H1 (cell line): ENCODE measurements at regions not wholly inside any gene's neighbourhood (a gene's known extent, or its start where the extent isn't known, plus 50 kb on each side); places are given as distances from the start of the nearest gene placed in this dataset.

Source experiments
- CTCF ChIA-PET: fragments of 300-600 bp; sonication (Branson Sonifier 250); formaldehyde crosslinking; loops from one replicate; lab custom pipeline; 2021; ENCODE audit not compliant: partially characterized antibody; lab: Charles Lee
- POLR2A ChIA-PET: fragments of 300-600 bp; sonication (Branson Sonifier 250); formaldehyde crosslinking; loops from one replicate; lab custom pipeline; 2021; ENCODE audit warnings: inconsistent platforms; ENCODE audit not compliant: partially characterized antibody; lab: Charles Lee
- DNase-seq, 2 experiments: peaks; one replicate each; pipeline versions ENCODE4 v3.0.0 to v3.0.0-alpha.2; 2010 to 2022; ENCODE audit warnings: low spot score in 2 of 2, low read depth in 1 of 2, mixed read lengths in 1 of 2
- FAIRE-seq: peaks from 2 replicates; lab custom pipeline; 2011; peaks lifted over from hg19 to GRCh38; lab: Jason Lieb, UNC
- H2AFZ ChIP-seq: 2 replicates; pipeline ENCODE4 v1.8.1; 2012; ENCODE audit warnings: low read length, inconsistent platforms
- H2AK5ac ChIP-seq: 2 replicates; pipeline ENCODE4 v1.6.1; 2013; ENCODE audit warnings: low read depth, low read length
- H2BK120ac ChIP-seq: replicated peaks from 2 replicates; pipeline ENCODE3; 2013; ENCODE audit warnings: low read depth, low read length, inconsistent platforms
- H2BK12ac ChIP-seq: 2 replicates; pipeline ENCODE4 v1.6.1; 2013; ENCODE audit warnings: low read depth, low read length
- H2BK15ac ChIP-seq: 2 replicates; pipeline ENCODE4 v1.6.1; 2013; ENCODE audit warnings: low read length
- H2BK20ac ChIP-seq: 2 replicates; pipeline ENCODE4 v1.6.1; 2013; ENCODE audit warnings: low read length
- H2BK5ac ChIP-seq: 2 replicates; pipeline ENCODE4 v1.6.1; 2013; ENCODE audit warnings: low read depth, low read length
- H3K14ac ChIP-seq: 2 replicates; pipeline ENCODE4 v1.6.1; 2013; ENCODE audit warnings: inconsistent platforms; ENCODE audit not compliant: insufficient read length
- H3K18ac ChIP-seq: 2 replicates; pipeline ENCODE4 v1.6.1; 2013; ENCODE audit warnings: low read length; ENCODE audit errors: extremely low read depth
- H3K23ac ChIP-seq: 2 replicates; pipeline ENCODE4 v1.6.1; 2013; ENCODE audit warnings: inconsistent platforms; ENCODE audit not compliant: insufficient read length
- H3K23me2 ChIP-seq: 2 replicates; pipeline ENCODE4 v1.6.1; 2013; ENCODE audit warnings: low read depth, low read length
- H3K27ac ChIP-seq: 2 replicates; pipeline ENCODE4 v1.6.1; 2011; ENCODE audit warnings: low read depth, low read length, inconsistent platforms
- H3K27me3 ChIP-seq, 4 experiments: replicated peaks in 1 of 4; 1 replicate in 1 of 4; 2 replicates in 3 of 4; pipeline versions ENCODE4 v1.6.1 to v1.8.1; 2011 to 2013; ENCODE audit warnings: low read length in 3 of 4, mild to moderate bottlenecking in 3 of 4, inconsistent platforms in 2 of 4, mixed read lengths in 2 of 4, moderate library complexity in 1 of 4; ENCODE audit not compliant: control insufficient read depth in 3 of 4, insufficient read depth in 3 of 4; ENCODE audit errors: extremely low read depth in 1 of 4
- H3K36me3 ChIP-seq, 4 experiments: 2 replicates each; pipeline versions ENCODE4 v1.6.1 to v1.8.1; 2011 to 2013; ENCODE audit warnings: mild to moderate bottlenecking in 4 of 4, low read length in 3 of 4, moderate library complexity in 2 of 4, control low read depth in 1 of 4, inconsistent platforms in 1 of 4; ENCODE audit not compliant: insufficient read depth in 4 of 4, control insufficient read depth in 2 of 4
- H3K4ac ChIP-seq: replicated peaks from 2 replicates; pipeline ENCODE3; 2013; ENCODE audit warnings: low read length, low read depth, mixed read lengths, inconsistent platforms; ENCODE audit not compliant: insufficient read length
- H3K4me1 ChIP-seq, 4 experiments: replicated peaks in 1 of 4; 1 replicate in 1 of 4; 2 replicates in 3 of 4; pipeline versions ENCODE4 v1.6.1 to v1.8.1; 2011 to 2013; ENCODE audit warnings: low read length in 3 of 4, inconsistent platforms in 2 of 4, mixed read lengths in 1 of 4; ENCODE audit not compliant: insufficient read depth in 4 of 4, control insufficient read depth in 3 of 4
- H3K4me2 ChIP-seq, 2 experiments: 2 replicates each; pipeline versions ENCODE4 v1.6.1 to v1.8.1; 2011 to 2013; ENCODE audit warnings: low read depth in 2 of 2, low read length in 2 of 2, control low read depth in 1 of 2, inconsistent platforms in 1 of 2, mild to moderate bottlenecking in 1 of 2; ENCODE audit not compliant: insufficient read depth in 1 of 2
- H3K4me3 ChIP-seq, 4 experiments: fragments of 200-600, 300-600 bp in 1 of 4; sonication (generic), shearing (Covaris generic), sonication (Bioruptor Twin) in 1 of 4; 2 replicates each; pipeline versions ENCODE4 v1.5.1 to v1.8.1; 2011 to 2016; ENCODE audit warnings: low read length in 4 of 4, low read depth in 3 of 4, control low read depth in 2 of 4, inconsistent platforms in 2 of 4, mild to moderate bottlenecking in 2 of 4, mixed read lengths in 1 of 4, moderate library complexity in 1 of 4; ENCODE audit not compliant: insufficient read depth in 2 of 4; ENCODE audit errors: extremely low read depth in 1 of 4
- H3K56ac ChIP-seq: replicated peaks from 2 replicates; pipeline ENCODE3; 2013; ENCODE audit warnings: low read depth, mild to moderate bottlenecking, mixed read lengths, low read length, inconsistent platforms; ENCODE audit not compliant: insufficient read length
- H3K79me1 ChIP-seq: 2 replicates; pipeline ENCODE4 v1.6.1; 2013; ENCODE audit warnings: low read depth, low read length, control low read depth
- H3K79me2 ChIP-seq, 2 experiments: 2 replicates each; pipeline versions ENCODE4 v1.6.1 to v1.8.1; 2012 to 2013; ENCODE audit warnings: low read length in 2 of 2, mild to moderate bottlenecking in 2 of 2, inconsistent platforms in 1 of 2; ENCODE audit not compliant: insufficient read depth in 2 of 2, control insufficient read depth in 1 of 2
- H3K9ac ChIP-seq, 4 experiments: replicated peaks in 1 of 4; 1 replicate in 1 of 4; 2 replicates in 3 of 4; pipeline versions ENCODE4 v1.6.1 to v1.8.1; 2011 to 2013; ENCODE audit warnings: low read depth in 3 of 4, low read length in 3 of 4, control low read depth in 2 of 4, mild to moderate bottlenecking in 2 of 4, moderate library complexity in 2 of 4, inconsistent platforms in 1 of 4; ENCODE audit errors: extremely low read depth in 1 of 4
- H3K9me3 ChIP-seq, 2 experiments: 2 replicates each; pipeline versions ENCODE4 v1.6.1 to v1.8.1; 2012 to 2013; ENCODE audit warnings: mild to moderate bottlenecking in 2 of 2, moderate library complexity in 2 of 2, control low read depth in 1 of 2, inconsistent platforms in 1 of 2, low read depth in 1 of 2, low read length in 1 of 2, mixed read lengths in 1 of 2; ENCODE audit not compliant: insufficient read depth in 2 of 2
- H4K20me1 ChIP-seq, 2 experiments: replicated peaks in 1 of 2; 2 replicates each; pipeline versions ENCODE3 to v1.8.1; 2011 to 2013; ENCODE audit warnings: inconsistent platforms in 2 of 2, low read length in 2 of 2, mild to moderate bottlenecking in 1 of 2; ENCODE audit not compliant: insufficient read depth in 2 of 2, control insufficient read depth in 1 of 2
- H4K5ac ChIP-seq: 2 replicates; pipeline ENCODE4 v1.6.1; 2013; ENCODE audit warnings: low read length, low read depth, mixed read lengths, inconsistent platforms; ENCODE audit not compliant: insufficient read length
- H4K8ac ChIP-seq: 2 replicates; pipeline ENCODE4 v1.8.0; 2013; ENCODE audit warnings: mild to moderate bottlenecking, moderate library complexity, low read length, inconsistent platforms; ENCODE audit not compliant: insufficient read depth; ENCODE audit errors: extremely low read depth
- H4K91ac ChIP-seq: replicated peaks from 2 replicates; pipeline ENCODE3; 2013; ENCODE audit warnings: low read length, mixed read lengths, inconsistent platforms; ENCODE audit not compliant: insufficient read length
- RXRA ChIP-seq: IDR thresholded peaks from 2 replicates; pipeline ENCODE4 v1.6.1; 2011; ENCODE audit warnings: low read depth, mild to moderate bottlenecking, low read length, moderate library complexity; ENCODE audit not compliant: insufficient read depth
- SIRT6 ChIP-seq: IDR thresholded peaks from one replicate; pipeline ENCODE4 v1.7.1; 2012; ENCODE audit warnings: low read length, inconsistent platforms
- USF2 ChIP-seq: IDR thresholded peaks from 2 replicates; pipeline ENCODE4 v1.6.1; 2011; ENCODE audit warnings: low read length, improper control_type of control experiment
- WGBS, 2 experiments: shearing (Covaris generic) in 1 of 2; methylation state at CpG; one replicate each; pipeline versions ENCODE4 v1.1.6 to v1.1.7; 2013 to 2015; ENCODE audit warnings: low lambda C conversion rate in 2 of 2, mixed read lengths in 2 of 2, inconsistent platforms in 1 of 2, low coverage in 1 of 2, missing lambda C conversion rate in 1 of 2; ENCODE audit not compliant: insufficient replicate concordance in 2 of 2, insufficient coverage in 1 of 2, insufficient read length in 1 of 2; ENCODE audit errors: extremely low coverage in 1 of 2, missing lambda C conversion rate in 1 of 2; 5-methylcytosine and 5-hydroxymethylcytosine counted together

DNA sequence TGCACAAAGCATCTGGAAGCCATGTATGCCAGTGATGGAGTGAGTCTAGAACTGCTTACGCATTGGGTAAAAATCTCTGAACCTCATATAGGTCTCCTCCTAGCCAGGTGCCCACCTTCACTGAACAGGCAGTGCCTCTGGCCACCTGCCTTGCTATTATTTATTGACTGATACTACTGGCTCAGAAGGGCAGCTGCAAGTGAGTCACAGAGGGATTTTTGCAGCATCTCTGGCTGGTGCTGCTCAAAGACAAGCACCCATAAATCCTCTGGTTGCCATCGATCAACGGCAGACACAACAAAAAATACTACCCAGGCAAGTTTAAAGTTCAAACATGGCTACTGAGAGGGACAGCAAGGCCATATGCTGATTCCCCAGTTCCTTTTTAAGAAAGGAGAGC, 279.4 kb downstream of the UBE3D start:
- H4K5ac ChIP-seq, result no peak overlapping the region
- H2AK5ac ChIP-seq, result no peak overlapping the region
- no peak overlapping the region for H3K9ac ChIP-seq
- H2BK12ac ChIP-seq, result no peak overlapping the region
- DNase-seq (no peak), FAIRE-seq (no peak)
- ChIA-PET CTCF (interaction anchor here (0.9 to 2.2 kb wide), 4 partner anchors 10 to 272 kb away, joined by 3 to 6 read pairs (median 3); no protein-coding TSS in a partner anchor), POLR2A (no interaction called here)
- no peak overlapping the region for H2AFZ ChIP-seq
- TF ChIP-seq RXRA (no peak), SIRT6 (no peak), USF2 (no peak)
- no peaks in the 10 kb centered on the region for H3K23me2 ChIP-seq
- H4K8ac ChIP-seq, result no peak overlapping the region
- no peak overlapping the region for H2BK120ac ChIP-seq
- H3K18ac ChIP-seq, result no peak overlapping the region
- no peak overlapping the region for H2BK20ac ChIP-seq
- H3K4me2 ChIP-seq, result no peak overlapping the region
- no peaks in the 10 kb centered on the region for H3K36me3 ChIP-seq
- H4K91ac ChIP-seq, result no peak overlapping the region
- no peaks in the 10 kb centered on the region for H3K27me3 ChIP-seq
- no peaks in the 10 kb centered on the region for H3K79me1 ChIP-seq
- H4K20me1 ChIP-seq, result no peaks in the 10 kb centered on the region
- H3K4me3 ChIP-seq, result no peak overlapping the region
- H3K4ac ChIP-seq, result no peak overlapping the region
- H3K4me1 ChIP-seq, result no peaks in the 10 kb centered on the region; a peak in 1 of 7 replicates
- H3K23ac ChIP-seq, result no peak overlapping the region
- H3K14ac ChIP-seq, result no peak overlapping the region
- no peak overlapping the region for H2BK15ac ChIP-seq
- H3K79me2 ChIP-seq, result no peaks in the 10 kb centered on the region
- no peak overlapping the region for H3K56ac ChIP-seq
- H3K9me3 ChIP-seq, result no peaks in the 10 kb centered on the region
- no peak overlapping the region for H2BK5ac ChIP-seq
- no peak overlapping the region for H3K27ac ChIP-seq
- WGBS, 2 experiments, result 97% methylated on average over 3 of the region's 3 CpGs; no CpG with 5 or more reads in 1 of the 2 experiments
